ENCODE measurements at regions not wholly inside any gene's neighbourhood (a gene's known extent, or its start where the extent isn't known, plus 50 kb on each side); places are given as distances from the start of the nearest gene placed in this dataset.

GRCh38 chr5:54851449-54851848, 133.9 kb downstream of the ESM1 start:
- DNase-seq, result no peak

GRCh38 chr5:54848581-54848980, 136.8 kb downstream of the ESM1 start:
- DNase-seq, result no peak

- no peak for DNase-seq
Observed at GRCh38 chr5:54845567-54845941, 139.8 kb downstream of the ESM1 start.

GRCh38 chr5:54844905-54845566, 140.4 kb downstream of the ESM1 start:
- no peak for DNase-seq

GRCh38 chr5:54844266-54844665, 141.1 kb downstream of the ESM1 start:
- DNase-seq, result no peak

- DNase-seq, result no peak
Observed at GRCh38 chr5:54841481-54841880, 143.9 kb downstream of the ESM1 start.

- DNase-seq, result no peak
Observed at GRCh38 chr5:54838843-54839242, 146.6 kb downstream of the ESM1 start.

GRCh38 chr5:54837981-54838380, 147.4 kb downstream of the ESM1 start:
- DNase-seq, result no peak

GRCh38 chr5:54837093-54837492, 148.3 kb downstream of the ESM1 start:
- no peak for DNase-seq

GRCh38 chr5:54835647-54836046, 149.7 kb downstream of the ESM1 start:
- DNase-seq, result no peak

GRCh38 chr5:54834121-54834842, 151.1 kb downstream of the ESM1 start:
- no peak for DNase-seq

- no peak for DNase-seq
Observed at GRCh38 chr5:54833590-54833989, 151.8 kb downstream of the ESM1 start.

GRCh38 chr5:54832858-54833257, 152.5 kb downstream of the ESM1 start:
- DNase-seq, result no peak

GRCh38 chr5:54832045-54832444, 153.3 kb downstream of the ESM1 start:
- no peak for DNase-seq

GRCh38 chr5:54831233-54831632, 154.2 kb downstream of the ESM1 start:
- no peak for DNase-seq

GRCh38 chr5:54829676-54830535, 155.5 kb downstream of the ESM1 start:
- DNase-seq, result no peak

GRCh38 chr5:54829102-54829501, 156.3 kb downstream of the ESM1 start:
- no peak for DNase-seq

- DNase-seq, result no peak
Observed at GRCh38 chr5:54828151-54828550, 157.2 kb downstream of the ESM1 start.

- DNase-seq, result no peak
Observed at GRCh38 chr5:54825005-54825404, 160.4 kb downstream of the ESM1 start.

- DNase-seq, result no peak
Observed at GRCh38 chr5:54823006-54823405, 162.4 kb downstream of the ESM1 start.

GRCh38 chr5:54822324-54822687, 163.1 kb downstream of the ESM1 start:
- no peak for DNase-seq

GRCh38 chr5:54821445-54822323, 163.7 kb downstream of the ESM1 start:
- no peak for DNase-seq
